ENCODE measurements at regions not wholly inside any gene's neighbourhood (a gene's known extent, or its start where the extent isn't known, plus 50 kb on each side); places are given as distances from the start of the nearest gene placed in this dataset.
"Not testable (repeated sequence)": the region's sequence is repeated elsewhere in the genome, so short reads cannot be mapped to it uniquely, and the experiment has no call there.

GRCh38 chr4:11839889-11840288 lies 411.2 kb upstream of the HS3ST1 start:
- no peak for DNase-seq (ENCODE audit: low read depth)

GRCh38 chr4:11831739-11832138 lies 403.0 kb upstream of the HS3ST1 start:
- no peak for DNase-seq (ENCODE audit: low read depth)

GRCh38 chr4:11824566-11824965 lies 395.9 kb upstream of the HS3ST1 start:
- no peak for DNase-seq (ENCODE audit: low read depth)

- no peak for DNase-seq (ENCODE audit: low read depth)
Observed at GRCh38 chr4:11821772-11822430, 393.2 kb upstream of the HS3ST1 start.

GRCh38 chr4:11817088-11817487 lies 388.4 kb upstream of the HS3ST1 start:
- DNase-seq (ENCODE audit: low read depth), result no peak

- no peak for DNase-seq (ENCODE audit: low read depth)
Observed at GRCh38 chr4:11814758-11815157, 386.1 kb upstream of the HS3ST1 start.

GRCh38 chr4:11813951-11814446 lies 385.3 kb upstream of the HS3ST1 start:
- DNase-seq (ENCODE audit: low read depth), result no peak

- DNase-seq (ENCODE audit: low read depth), result not testable (repeated sequence)
Observed at GRCh38 chr4:11811521-11811920, 382.8 kb upstream of the HS3ST1 start.

- peak; percentile 14 for DNase-seq (ENCODE audit: low read depth)
Observed at GRCh38 chr4:11805842-11806241, 377.1 kb upstream of the HS3ST1 start.

GRCh38 chr4:11801466-11802446 lies 373.1 kb upstream of the HS3ST1 start:
- DNase-seq (ENCODE audit: low read depth), result no peak

- DNase-seq (ENCODE audit: low read depth), result no peak
Observed at GRCh38 chr4:11799196-11799595, 370.5 kb upstream of the HS3ST1 start.

GRCh38 chr4:11791797-11792196 lies 363.1 kb upstream of the HS3ST1 start:
- no peak for DNase-seq (ENCODE audit: low read depth)

GRCh38 chr4:11790230-11790629 lies 361.5 kb upstream of the HS3ST1 start:
- DNase-seq (ENCODE audit: low read depth), result no peak

GRCh38 chr4:11783588-11783987 lies 354.9 kb upstream of the HS3ST1 start:
- DNase-seq (ENCODE audit: low read depth), result no peak

- no peak for DNase-seq (ENCODE audit: low read depth)
Observed at GRCh38 chr4:11782859-11783258, 354.2 kb upstream of the HS3ST1 start.

- DNase-seq (ENCODE audit: low read depth), result no peak
Observed at GRCh38 chr4:11777447-11777846, 348.8 kb upstream of the HS3ST1 start.

GRCh38 chr4:11774346-11774745 lies 345.7 kb upstream of the HS3ST1 start:
- DNase-seq (ENCODE audit: low read depth), result no peak

- no peak for DNase-seq (ENCODE audit: low read depth)
Observed at GRCh38 chr4:11773798-11774197, 345.1 kb upstream of the HS3ST1 start.

GRCh38 chr4:11769434-11769833 lies 340.7 kb upstream of the HS3ST1 start:
- DNase-seq (ENCODE audit: low read depth), result no peak

- DNase-seq (ENCODE audit: low read depth), result no peak
Observed at GRCh38 chr4:11768251-11768972, 339.7 kb upstream of the HS3ST1 start.

GRCh38 chr4:11765849-11766453 lies 337.3 kb upstream of the HS3ST1 start:
- peak; percentile 4 for DNase-seq (ENCODE audit: low read depth)
